GM12878 (cell line): ENCODE measurements at regions not wholly inside any gene's neighbourhood (a gene's known extent, or its start where the extent isn't known, plus 50 kb on each side); places are given as distances from the start of the nearest gene placed in this dataset.

Experiments
- ATAC-seq: fragments of 200-7000 bp; cut with Tn5 transposase; 3 replicates; pipeline ENCODE4 v1.9.1; 2020; ENCODE audit warnings: mild to moderate bottlenecking, moderate library complexity
- BruUV-seq: library from RNA; stranded (reverse); fragments of 400-500 nt; replicated peaks from 2 replicates; lab custom pipeline; 2021; lab: Mats Ljungman, UMichigan
- CTCF ChIA-PET: fragments of 300-600 bp; sonication (Branson Sonifier 250); formaldehyde crosslinking; extraction: SDS; loops from one replicate; lab custom pipeline; 2021; ENCODE audit warnings: inconsistent platforms; lab: Yijun Ruan, JAX
- POLR2A ChIA-PET: fragments of 350-600 bp; formaldehyde crosslinking; extraction: SDS; loops from one replicate; lab custom pipeline; 2021; ENCODE audit warnings: inconsistent platforms; lab: Charles Lee
- RAD21 ChIA-PET: fragments of 300-600 bp; sonication (Branson Sonifier 250); formaldehyde crosslinking; loops from one replicate; lab custom pipeline; 2023; ENCODE audit warnings: antibody characterized with exemption; ENCODE audit not compliant: unreplicated experiment; lab: Charles Lee
- SMC1A ChIA-PET: fragments of 300-600 bp; sonication (Branson Sonifier 250); formaldehyde crosslinking; loops from one replicate; lab custom pipeline; 2023; ENCODE audit not compliant: unreplicated experiment, uncharacterized antibody; lab: Charles Lee
- DNase-seq: peaks from one replicate; pipeline ENCODE4 v3.0.0-alpha.2; 2011; ENCODE audit warnings: low read depth, low spot score
- FAIRE-seq: peaks from 3 replicates; lab custom pipeline; 2011; peaks lifted over from hg19 to GRCh38; lab: Jason Lieb, UNC
- H2AFZ ChIP-seq: 2 replicates; pipeline ENCODE4 v1.6.0; 2011; ENCODE audit warnings: low read depth, low read length, control low read depth; ENCODE audit not compliant: control insufficient read depth
- H3K27ac ChIP-seq: 2 replicates; pipeline ENCODE4 v1.5.1; 2011; ENCODE audit warnings: control low read depth; ENCODE audit not compliant: control insufficient read depth, insufficient read depth
- H3K27me3 ChIP-seq, 2 experiments: replicated peaks in 1 of 2; 2 replicates each; pipeline versions ENCODE4 v1.6.0 to v1.6.1; 2011; ENCODE audit warnings: low read length in 1 of 2; ENCODE audit not compliant: control insufficient read depth in 2 of 2, insufficient read depth in 2 of 2
- H3K36me3 ChIP-seq, 2 experiments: 2 replicates each; pipeline ENCODE4 v1.5.1; 2011; ENCODE audit warnings: low read length in 1 of 2; ENCODE audit not compliant: control insufficient read depth in 2 of 2, insufficient read depth in 2 of 2
- H3K4me1 ChIP-seq: 2 replicates; pipeline ENCODE4 v1.6.1; 2011; ENCODE audit warnings: mild to moderate bottlenecking, low read length, moderate library complexity, mixed read lengths; ENCODE audit not compliant: control insufficient read depth, insufficient read depth
- H3K4me2 ChIP-seq: 2 replicates; pipeline ENCODE4 v1.6.0; 2011; ENCODE audit warnings: control low read depth; ENCODE audit not compliant: control insufficient read depth, insufficient read depth
- H3K4me3 ChIP-seq: fragments of 200-600 bp; sonication (generic); 2 replicates; pipeline ENCODE4 v1.5.1; 2016
- H3K79me2 ChIP-seq: 2 replicates; pipeline ENCODE4 v1.6.0; 2011; ENCODE audit warnings: low read length; ENCODE audit not compliant: control insufficient read depth, insufficient read depth
- H3K9ac ChIP-seq: 2 replicates; pipeline ENCODE4 v1.8.0; 2011; ENCODE audit warnings: low read length, control low read depth, mixed read lengths; ENCODE audit not compliant: control insufficient read depth, insufficient read depth
- H3K9me3 ChIP-seq: replicated peaks from 3 replicates; pipeline ENCODE4 v1.5.1; 2011; ENCODE audit warnings: mild to moderate bottlenecking, low read length; ENCODE audit not compliant: control insufficient read depth, insufficient read depth
- H4K20me1 ChIP-seq: 2 replicates; pipeline ENCODE4 v1.6.0; 2011; ENCODE audit not compliant: control insufficient read depth, insufficient read depth
- BACH1 ChIP-seq: fragments of 450-650 bp; IDR thresholded peaks from 2 replicates; pipeline ENCODE4 v1.6.1; 2017; ENCODE audit warnings: mild to moderate bottlenecking, borderline replicate concordance
- CEBPB ChIP-seq, 2 experiments: fragments of 150-350 bp in 1 of 2; IDR thresholded peaks; 2 replicates each; pipeline ENCODE4 v1.6.1; 2012 to 2014; ENCODE audit warnings: low read depth in 2 of 2, low read length in 2 of 2, borderline replicate concordance in 1 of 2, inconsistent platforms in 1 of 2
- CEBPZ ChIP-seq: fragments of 150-350 bp; IDR thresholded peaks from 2 replicates; pipeline ENCODE4 v1.6.1; 2016; ENCODE audit warnings: low read depth, low read length
- RUNX3 ChIP-seq: IDR thresholded peaks from 2 replicates; pipeline ENCODE4 v1.6.1; 2012; ENCODE audit warnings: low read length, inconsistent platforms
- WGBS: methylation state at CpG from one replicate; pipeline ENCODE4 v1.1.6; 2016; ENCODE audit warnings: low lambda C conversion rate; ENCODE audit not compliant: insufficient replicate concordance, insufficient coverage; ENCODE audit errors: missing lambda C conversion rate; 5-methylcytosine and 5-hydroxymethylcytosine counted together
- in situ Hi-C: fragments of 300-500 bp; cut with MboI; formaldehyde crosslinking; loops from 9 replicates; pipeline ENCODE4 v1.14.3; 2018; ENCODE audit warnings: mixed read lengths
- intact Hi-C: fragments of 100-400 bp; cut with micrococcal nuclease; formaldehyde crosslinking; loops from one replicate; pipeline ENCODE4 v1.14.2; 2022; ENCODE audit not compliant: unreplicated experiment

- Histone ChIP-seq H3K36me3 (no peaks in the 10 kb centered on the region), H3K4me1 (peaks cover 5% of the 10 kb centered on the region; the same call in 1 of the 2 replicates), H3K9ac (no peak overlapping the region), H3K9me3 (peaks cover 2% of the 10 kb centered on the region; the same call in 2 of the 3 replicates), H3K4me2 (no peak overlapping the region), H3K27me3 (peaks cover 2 to 14% of the 10 kb centered on the region in 2 experiments; a peak in 3 of 4 replicates), H3K27ac (no peak overlapping the region), H2AFZ (no peak overlapping the region)
- 17% methylated on average over 14 of the region's 14 CpGs for WGBS
- in situ Hi-C loops: no loop called here
- ChIA-PET SMC1A (no interaction called here), POLR2A (no interaction called here), CTCF (no interaction called here), RAD21 (no interaction called here)
- intact Hi-C loops: no loop called here
- ATAC-seq (no peak), DNase-seq (no peak)
- no peak for TF ChIP-seq CEBPZ
- no peak for TF ChIP-seq CEBPB (IDR thresholded peaks at IDR 0.05; ENCODE audit: borderline replicate concordance in 1 of 2, low read depth in 2 of 2, low read length in 2 of 2)
- TF ChIP-seq BACH1: no peak
- TF ChIP-seq RUNX3: peak; percentile 58
- TF ChIP-seq, all 136 proteins: peak for 1
- Histone ChIP-seq H4K20me1 (no peaks in the 10 kb centered on the region), H3K4me3 (no peak overlapping the region), H3K79me2 (no peaks in the 10 kb centered on the region)
- no peak for FAIRE-seq
- BruUV-seq: no TSS peak
These were observed 154.0 kb upstream of the WNT4 start for GRCh38 chr1:22296701-22297591.
